H1 (cell line): ENCODE measurements at regions not wholly inside any gene's neighbourhood (a gene's known extent, or its start where the extent isn't known, plus 50 kb on each side); places are given as distances from the start of the nearest gene placed in this dataset.

Experiments used
- BACH1 ChIP-seq: IDR thresholded peaks from 2 replicates; pipeline ENCODE4 v1.6.1; 2012; ENCODE audit warnings: low read length, improper control_type of control experiment
- BCL11A ChIP-seq, 2 experiments: IDR thresholded peaks; one replicate each; pipeline ENCODE4 v1.6.1; 2011; ENCODE audit warnings: low read depth in 2 of 2, low read length in 2 of 2, mild to moderate bottlenecking in 2 of 2
- CEBPB ChIP-seq: IDR thresholded peaks from 2 replicates; pipeline ENCODE4 v1.6.1; 2012; ENCODE audit warnings: low read depth, low read length
- CREB1 ChIP-seq: IDR thresholded peaks from 2 replicates; pipeline ENCODE4 v1.6.1; 2012; ENCODE audit warnings: inconsistent platforms
- EZH2 ChIP-seq: fragments of 200-600 bp; sonication (generic); IDR thresholded peaks from 2 replicates; pipeline ENCODE4 v1.7.1; 2012; ENCODE audit warnings: low read depth, mild to moderate bottlenecking, moderate library complexity, low read length, inconsistent platforms; ENCODE audit not compliant: severe bottlenecking
- GABPA ChIP-seq: IDR thresholded peaks from 2 replicates; pipeline ENCODE4 v1.6.1; 2011; ENCODE audit warnings: mild to moderate bottlenecking, low read length, moderate library complexity, borderline replicate concordance; ENCODE audit not compliant: insufficient read depth
- MAFK ChIP-seq: IDR thresholded peaks from 2 replicates; pipeline ENCODE4 v1.6.1; 2012; ENCODE audit warnings: low read depth, mild to moderate bottlenecking, improper control_type of control experiment, low read length
- POLR2A ChIP-seq, 2 experiments: IDR thresholded peaks; 1 replicate in 1 of 2; 2 replicates in 1 of 2; pipeline ENCODE4 v1.6.1; 2011; ENCODE audit warnings: low read depth in 2 of 2, low read length in 2 of 2, mild to moderate bottlenecking in 2 of 2; ENCODE audit errors: control extremely low read depth in 1 of 2
- POLR2AphosphoS5 ChIP-seq: IDR thresholded peaks from 2 replicates; pipeline ENCODE4 v1.6.1; 2011; ENCODE audit warnings: low read depth, low read length
- RAD21 ChIP-seq, 2 experiments: IDR thresholded peaks in 1 of 2; conservative IDR thresholded peaks in 1 of 2; 2 replicates each; pipeline ENCODE4 v1.6.1; 2011; ENCODE audit warnings: low read depth in 2 of 2, low read length in 2 of 2, improper control_type of control experiment in 1 of 2, inconsistent platforms in 1 of 2, mild to moderate bottlenecking in 1 of 2, moderate library complexity in 1 of 2
- RNF2 ChIP-seq: fragments of 200-900, 300-1000 bp; sonication (generic); IDR thresholded peaks from 2 replicates; pipeline ENCODE4 v1.7.1; 2016; ENCODE audit warnings: borderline replicate concordance, low read depth, mild to moderate bottlenecking, antibody characterized with exemption, low read length; ENCODE audit not compliant: poor library complexity, severe bottlenecking; ENCODE audit errors: missing control alignments
- TAF7 ChIP-seq: optimal IDR thresholded peaks from 2 replicates; pipeline ENCODE3; 2011; ENCODE audit warnings: low read depth, mild to moderate bottlenecking, inconsistent platforms, low read length, moderate library complexity, borderline replicate concordance
- TF ChIP-seq, protein P1 (sequence below): IDR thresholded peaks from 2 replicates; pipeline ENCODE4 v1.6.1; 2012; ENCODE audit warnings: inconsistent platforms
- TF ChIP-seq, protein P2 (sequence below), 3 experiments: IDR thresholded peaks; 1 replicate in 2 of 3; 2 replicates in 1 of 3; pipeline versions ENCODE4 v1.5.1 to v1.6.1; 2011; ENCODE audit warnings: low read length in 3 of 3, mild to moderate bottlenecking in 3 of 3, inconsistent platforms in 2 of 3, low read depth in 1 of 3, moderate library complexity in 1 of 3; ENCODE audit not compliant: insufficient read depth in 1 of 3; ENCODE audit errors: control extremely low read depth in 1 of 3

DNA sequence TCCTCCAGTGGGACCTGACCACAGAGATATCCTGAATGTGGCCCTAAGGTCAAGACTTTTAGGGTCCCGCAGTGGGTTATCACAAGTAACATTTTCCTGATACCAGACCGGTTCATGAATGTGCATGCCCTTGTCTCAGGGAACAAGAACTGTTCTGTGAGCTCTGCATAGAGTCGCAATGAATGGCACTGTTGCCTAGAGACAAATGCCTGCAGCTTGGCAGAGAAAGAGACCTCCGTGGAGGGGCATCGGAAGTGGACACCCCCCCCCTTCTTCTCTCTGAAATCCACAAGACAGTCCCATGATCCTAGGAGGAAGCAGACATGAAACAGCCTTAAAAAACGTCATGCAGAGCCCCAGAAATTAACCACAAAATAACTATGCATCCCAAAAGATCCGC, 714.4 kb upstream of the TSPY4 start:
- TF ChIP-seq CREB1 (no peak), BACH1 (no peak), POLR2AphosphoS5 (no peak), POLR2A (IDR thresholded peaks at IDR 0.05; ENCODE audit: control extremely low read depth in 1 of 2, low read depth in 2 of 2, low read length in 2 of 2) (no peak), RAD21 (IDR thresholded peaks at IDR 0.05 in 1 of 2, conservative IDR thresholded peaks at IDR 0.05 in 1 of 2; ENCODE audit: low read depth in 2 of 2, low read length in 2 of 2) (no peak), CEBPB (no peak), EZH2 (no peak), BCL11A (IDR thresholded peaks at IDR 0.05; ENCODE audit: low read depth in 2 of 2, low read length in 2 of 2) (no peak), GABPA (no peak), RNF2 (no peak), TAF7 (no peak), MAFK (no peak)
- TF ChIP-seq, protein P1, sequence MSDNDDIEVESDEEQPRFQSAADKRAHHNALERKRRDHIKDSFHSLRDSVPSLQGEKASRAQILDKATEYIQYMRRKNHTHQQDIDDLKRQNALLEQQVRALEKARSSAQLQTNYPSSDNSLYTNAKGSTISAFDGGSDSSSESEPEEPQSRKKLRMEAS, result no peak
- TF ChIP-seq, protein P2, sequence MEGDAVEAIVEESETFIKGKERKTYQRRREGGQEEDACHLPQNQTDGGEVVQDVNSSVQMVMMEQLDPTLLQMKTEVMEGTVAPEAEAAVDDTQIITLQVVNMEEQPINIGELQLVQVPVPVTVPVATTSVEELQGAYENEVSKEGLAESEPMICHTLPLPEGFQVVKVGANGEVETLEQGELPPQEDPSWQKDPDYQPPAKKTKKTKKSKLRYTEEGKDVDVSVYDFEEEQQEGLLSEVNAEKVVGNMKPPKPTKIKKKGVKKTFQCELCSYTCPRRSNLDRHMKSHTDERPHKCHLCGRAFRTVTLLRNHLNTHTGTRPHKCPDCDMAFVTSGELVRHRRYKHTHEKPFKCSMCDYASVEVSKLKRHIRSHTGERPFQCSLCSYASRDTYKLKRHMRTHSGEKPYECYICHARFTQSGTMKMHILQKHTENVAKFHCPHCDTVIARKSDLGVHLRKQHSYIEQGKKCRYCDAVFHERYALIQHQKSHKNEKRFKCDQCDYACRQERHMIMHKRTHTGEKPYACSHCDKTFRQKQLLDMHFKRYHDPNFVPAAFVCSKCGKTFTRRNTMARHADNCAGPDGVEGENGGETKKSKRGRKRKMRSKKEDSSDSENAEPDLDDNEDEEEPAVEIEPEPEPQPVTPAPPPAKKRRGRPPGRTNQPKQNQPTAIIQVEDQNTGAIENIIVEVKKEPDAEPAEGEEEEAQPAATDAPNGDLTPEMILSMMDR (IDR thresholded peaks at IDR 0.05; ENCODE audit: control extremely low read depth in 1 of 3, insufficient read depth in 1 of 3, low read depth in 1 of 3, low read length in 3 of 3), result no peak
